ENCODE measurements at regions not wholly inside any gene's neighbourhood (a gene's known extent, or its start where the extent isn't known, plus 50 kb on each side); places are given as distances from the start of the nearest gene placed in this dataset.

DNA sequence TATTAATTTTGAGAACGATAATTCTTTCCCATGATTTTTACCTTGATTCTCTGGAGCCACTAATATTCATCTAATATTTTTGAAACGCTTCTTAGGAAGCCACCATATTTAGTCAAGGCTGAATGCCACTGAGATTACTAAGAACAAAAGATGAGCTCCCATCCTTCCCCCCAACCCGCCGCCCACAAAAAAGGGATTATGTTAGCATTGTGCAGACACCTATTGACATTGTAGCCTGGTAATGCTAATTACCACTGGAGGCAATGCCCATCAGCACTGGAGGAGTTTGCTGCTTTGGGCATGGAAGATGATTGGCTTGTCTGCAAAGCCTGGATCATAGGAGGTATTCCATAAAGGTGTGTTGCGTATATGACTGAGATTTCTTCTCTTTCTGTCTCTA, 739.1 kb upstream of the WWC1 start:
- no TSS peak for BruUV-seq (replicated peaks)
- FAIRE-seq (no peak), DNase-seq (ENCODE audit: low read depth, low spot score) (no peak)
- no peaks in the 10 kb centered on the region for H3K27me3 ChIP-seq (ENCODE audit: control insufficient read depth in 2 of 2, insufficient read depth in 2 of 2, low read length in 2 of 2)
- H3K4me3 ChIP-seq (replicated peaks in 1 of 3; ENCODE audit: insufficient read depth in 1 of 3, low read depth in 1 of 3, low read length in 3 of 3), result no peak overlapping the region
- no peaks in the 10 kb centered on the region for H4K20me1 ChIP-seq (replicated peaks; ENCODE audit: control insufficient read depth, extremely low read depth, insufficient read depth, low read length)
- H3K36me3 ChIP-seq (ENCODE audit: control insufficient read depth in 2 of 2, extremely low read depth in 1 of 2, insufficient read depth in 2 of 2, low read length in 2 of 2), result no peaks in the 10 kb centered on the region
- dilution Hi-C loops (cut with MboI; ENCODE audit: extremely low pct_ligation_motif_present, low sequenced_read_pairs) (no loop called here), intact Hi-C loops (cut with micrococcal nuclease) (no loop called here)
- ChIA-PET CTCF (no interaction called here), POLR2A (no interaction called here)
- no peaks in the 10 kb centered on the region for H3K9me3 ChIP-seq (replicated peaks; ENCODE audit: control insufficient read depth, insufficient read depth, low read length)
- no peak overlapping the region for H3K4me2 ChIP-seq (ENCODE audit: insufficient read depth, low read length)
- H3K79me2 ChIP-seq (ENCODE audit: control insufficient read depth, insufficient read depth, low read length), result no peaks in the 10 kb centered on the region
- H2AFZ ChIP-seq (ENCODE audit: low read depth, low read length), result no peak overlapping the region
- TF ChIP-seq GATA2 (IDR thresholded peaks at IDR 0.05; ENCODE audit: insufficient read depth, insufficient read length, low read depth, low read length) (no peak), JUN (IDR thresholded peaks at IDR 0.05; ENCODE audit: borderline replicate concordance, insufficient read depth, insufficient read length, low read depth) (no peak), MYC (IDR thresholded peaks at IDR 0.05; ENCODE audit: low read depth, low read length) (no peak), POLR2A (IDR thresholded peaks at IDR 0.05; ENCODE audit: low read depth, low read length) (no peak), POLR2AphosphoS5 (IDR thresholded peaks at IDR 0.05; ENCODE audit: insufficient read depth, low read depth, low read length) (no peak), EZH2 (IDR thresholded peaks at IDR 0.05; ENCODE audit: borderline replicate concordance, low read depth, low read length, severe bottlenecking) (no peak), FOS (IDR thresholded peaks at IDR 0.05; ENCODE audit: borderline replicate concordance, insufficient read depth, low read length) (no peak)
- TF ChIP-seq, protein P1, sequence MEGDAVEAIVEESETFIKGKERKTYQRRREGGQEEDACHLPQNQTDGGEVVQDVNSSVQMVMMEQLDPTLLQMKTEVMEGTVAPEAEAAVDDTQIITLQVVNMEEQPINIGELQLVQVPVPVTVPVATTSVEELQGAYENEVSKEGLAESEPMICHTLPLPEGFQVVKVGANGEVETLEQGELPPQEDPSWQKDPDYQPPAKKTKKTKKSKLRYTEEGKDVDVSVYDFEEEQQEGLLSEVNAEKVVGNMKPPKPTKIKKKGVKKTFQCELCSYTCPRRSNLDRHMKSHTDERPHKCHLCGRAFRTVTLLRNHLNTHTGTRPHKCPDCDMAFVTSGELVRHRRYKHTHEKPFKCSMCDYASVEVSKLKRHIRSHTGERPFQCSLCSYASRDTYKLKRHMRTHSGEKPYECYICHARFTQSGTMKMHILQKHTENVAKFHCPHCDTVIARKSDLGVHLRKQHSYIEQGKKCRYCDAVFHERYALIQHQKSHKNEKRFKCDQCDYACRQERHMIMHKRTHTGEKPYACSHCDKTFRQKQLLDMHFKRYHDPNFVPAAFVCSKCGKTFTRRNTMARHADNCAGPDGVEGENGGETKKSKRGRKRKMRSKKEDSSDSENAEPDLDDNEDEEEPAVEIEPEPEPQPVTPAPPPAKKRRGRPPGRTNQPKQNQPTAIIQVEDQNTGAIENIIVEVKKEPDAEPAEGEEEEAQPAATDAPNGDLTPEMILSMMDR (IDR thresholded peaks at IDR 0.05; ENCODE audit: extremely low read depth in 1 of 2, insufficient read depth in 1 of 2, low read depth in 1 of 2, low read length in 2 of 2), result no peak
- TF ChIP-seq, protein P2, sequence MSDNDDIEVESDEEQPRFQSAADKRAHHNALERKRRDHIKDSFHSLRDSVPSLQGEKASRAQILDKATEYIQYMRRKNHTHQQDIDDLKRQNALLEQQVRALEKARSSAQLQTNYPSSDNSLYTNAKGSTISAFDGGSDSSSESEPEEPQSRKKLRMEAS (IDR thresholded peaks at IDR 0.05; ENCODE audit: insufficient read depth, insufficient read length), result no peak
- no peak overlapping the region for H3K9ac ChIP-seq (replicated peaks; ENCODE audit: extremely low read depth, insufficient read depth, low read length)
- H3K9me1 ChIP-seq (replicated peaks; ENCODE audit: control insufficient read depth, extremely low read depth, insufficient read depth, low read length), result no peaks in the 10 kb centered on the region
- H3K27ac ChIP-seq (ENCODE audit: insufficient read depth, low read depth, low read length), result no peak overlapping the region
- no peaks in the 10 kb centered on the region for H3K4me1 ChIP-seq (ENCODE audit: control insufficient read depth, extremely low read depth, insufficient read depth, low read length)

Measured in endothelial cell of umbilical vein (primary cell).